Fibroblast of mammary gland (primary cell): ENCODE measurements at regions not wholly inside any gene's neighbourhood (a gene's known extent, or its start where the extent isn't known, plus 50 kb on each side); places are given as distances from the start of the nearest gene placed in this dataset.

Source experiments
- DNase-seq: peaks from one replicate; pipeline ENCODE4 v3.0.0-alpha.2; 2010; ENCODE audit warnings: low read depth
- H3K4me3 ChIP-seq: 2 replicates; pipeline ENCODE4 v1.5.1; 2011; ENCODE audit warnings: low read depth, mild to moderate bottlenecking, low read length, moderate library complexity; ENCODE audit not compliant: control insufficient read depth
- TF ChIP-seq, protein P1 (sequence below): conservative IDR thresholded peaks from 2 replicates; pipeline ENCODE4 v1.5.1; 2011; ENCODE audit warnings: low read depth, low read length, inconsistent platforms; ENCODE audit not compliant: control insufficient read depth, insufficient read depth

DNA sequence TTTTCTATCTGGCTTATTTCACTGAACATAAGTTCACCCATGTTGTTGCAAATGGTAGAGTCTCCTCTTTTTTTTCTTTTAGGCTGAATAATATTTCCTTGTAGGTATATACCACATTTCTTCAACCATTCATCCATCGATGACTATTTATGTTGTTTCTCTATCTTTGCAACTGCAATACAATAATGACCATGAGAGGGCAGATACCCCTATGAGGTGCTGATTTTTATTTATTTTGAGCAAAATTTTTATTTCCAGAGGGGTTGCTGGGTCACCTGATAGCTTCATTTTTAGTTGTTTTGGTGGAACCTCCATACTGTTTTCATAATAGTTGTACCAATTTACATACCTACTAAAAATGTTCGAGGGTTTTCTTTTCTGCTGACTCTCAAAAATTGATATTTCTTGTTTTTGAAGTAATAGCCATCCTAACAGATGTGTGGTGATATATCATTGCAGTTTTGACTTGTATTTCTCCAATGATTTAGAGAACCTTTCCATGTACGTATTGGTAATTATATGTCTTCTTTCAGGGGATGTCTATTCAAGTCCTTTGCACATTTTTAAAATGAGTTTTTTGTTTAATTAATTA is 1697.0 kb downstream of the PCDH7 start:
- TF ChIP-seq, protein P1, sequence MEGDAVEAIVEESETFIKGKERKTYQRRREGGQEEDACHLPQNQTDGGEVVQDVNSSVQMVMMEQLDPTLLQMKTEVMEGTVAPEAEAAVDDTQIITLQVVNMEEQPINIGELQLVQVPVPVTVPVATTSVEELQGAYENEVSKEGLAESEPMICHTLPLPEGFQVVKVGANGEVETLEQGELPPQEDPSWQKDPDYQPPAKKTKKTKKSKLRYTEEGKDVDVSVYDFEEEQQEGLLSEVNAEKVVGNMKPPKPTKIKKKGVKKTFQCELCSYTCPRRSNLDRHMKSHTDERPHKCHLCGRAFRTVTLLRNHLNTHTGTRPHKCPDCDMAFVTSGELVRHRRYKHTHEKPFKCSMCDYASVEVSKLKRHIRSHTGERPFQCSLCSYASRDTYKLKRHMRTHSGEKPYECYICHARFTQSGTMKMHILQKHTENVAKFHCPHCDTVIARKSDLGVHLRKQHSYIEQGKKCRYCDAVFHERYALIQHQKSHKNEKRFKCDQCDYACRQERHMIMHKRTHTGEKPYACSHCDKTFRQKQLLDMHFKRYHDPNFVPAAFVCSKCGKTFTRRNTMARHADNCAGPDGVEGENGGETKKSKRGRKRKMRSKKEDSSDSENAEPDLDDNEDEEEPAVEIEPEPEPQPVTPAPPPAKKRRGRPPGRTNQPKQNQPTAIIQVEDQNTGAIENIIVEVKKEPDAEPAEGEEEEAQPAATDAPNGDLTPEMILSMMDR = peak; percentile 22
- no peak overlapping the region for H3K4me3 ChIP-seq
- no peak for DNase-seq

DNA sequence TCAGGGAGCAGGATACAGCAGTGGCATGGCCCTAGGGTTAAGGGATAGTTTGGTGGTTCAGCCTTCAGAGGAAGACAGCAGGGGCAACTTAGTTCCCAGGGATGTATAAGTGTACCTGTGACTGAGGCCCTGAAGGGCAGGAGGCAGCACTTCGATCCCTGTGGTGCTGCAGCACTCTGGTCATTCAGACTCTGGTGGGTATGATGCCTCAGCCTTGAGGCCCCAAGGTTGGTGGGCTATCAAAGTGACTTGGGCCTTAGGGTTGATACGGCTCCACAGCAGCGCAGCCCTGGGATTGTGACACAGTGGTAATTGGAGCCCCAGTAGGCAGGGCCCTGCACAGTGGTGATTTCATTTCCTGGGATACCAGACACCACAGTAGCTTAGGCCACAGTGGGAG is 1703.1 kb downstream of the PCDH7 start:
- H3K4me3 ChIP-seq = no peak overlapping the region
- DNase-seq = no peak
- TF ChIP-seq, protein P1 = no peak

DNA sequence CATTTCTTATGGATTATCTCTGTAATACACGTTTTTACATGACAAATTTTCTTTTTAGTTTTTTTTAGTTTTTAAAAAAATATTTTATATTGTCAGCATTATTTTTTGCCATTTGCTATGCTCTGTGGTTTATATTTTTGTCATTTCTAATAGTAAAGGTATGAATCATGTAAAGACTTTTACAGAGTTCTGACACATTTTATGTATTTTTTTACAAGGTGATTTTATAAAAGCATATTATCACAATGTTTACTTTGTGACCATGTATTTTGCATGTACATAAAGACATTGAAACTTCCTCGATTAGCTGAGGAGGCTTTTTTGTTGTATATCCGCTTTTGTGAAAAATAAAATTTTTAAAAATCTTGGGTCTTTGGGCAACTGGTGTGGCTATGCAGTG is 1705.1 kb downstream of the PCDH7 start:
- TF ChIP-seq, protein P1 = no peak
- no peak for DNase-seq
- H3K4me3 ChIP-seq = no peak overlapping the region

DNA sequence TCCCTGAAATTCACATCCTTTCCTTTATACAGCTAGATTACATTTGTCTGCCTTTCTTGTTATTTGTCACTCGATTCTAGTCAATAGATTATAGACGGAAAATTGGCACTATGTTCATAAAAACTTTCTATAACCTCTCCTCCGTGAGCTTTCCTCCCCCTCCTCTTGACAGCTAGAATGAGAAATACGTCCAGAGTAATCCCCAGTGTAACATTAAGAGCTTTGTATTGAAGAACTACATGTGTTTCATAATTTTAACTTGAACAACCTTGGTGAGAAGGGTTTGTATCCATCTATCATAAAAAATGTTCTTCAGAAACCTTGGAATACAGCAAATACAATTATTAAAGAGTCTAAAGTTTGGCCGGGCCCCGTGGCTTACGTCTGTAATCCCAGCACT is 1707.4 kb downstream of the PCDH7 start:
- H3K4me3 ChIP-seq = no peak overlapping the region
- TF ChIP-seq, protein P1 = no peak
- DNase-seq = no peak

DNA sequence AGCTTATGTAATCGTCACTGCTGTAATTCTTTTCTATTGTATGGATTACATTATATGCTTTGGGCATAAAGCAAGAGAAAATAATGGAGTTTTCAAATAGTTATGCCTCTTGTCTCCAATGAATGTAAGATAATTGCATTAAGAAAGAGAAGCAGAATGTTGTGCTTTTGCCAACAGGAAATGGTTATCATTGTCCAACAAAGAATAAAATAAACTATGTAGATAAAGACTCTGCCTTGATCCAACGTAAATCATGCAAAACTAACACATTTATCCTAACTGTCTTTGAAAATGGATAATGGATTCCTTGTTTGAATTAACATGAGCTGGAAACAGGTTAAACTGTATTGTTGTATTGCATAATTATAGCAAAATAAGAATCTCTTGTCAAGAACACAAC is 1709.0 kb downstream of the PCDH7 start:
- TF ChIP-seq, protein P1 = no peak
- DNase-seq = no peak
- no peak overlapping the region for H3K4me3 ChIP-seq

DNA sequence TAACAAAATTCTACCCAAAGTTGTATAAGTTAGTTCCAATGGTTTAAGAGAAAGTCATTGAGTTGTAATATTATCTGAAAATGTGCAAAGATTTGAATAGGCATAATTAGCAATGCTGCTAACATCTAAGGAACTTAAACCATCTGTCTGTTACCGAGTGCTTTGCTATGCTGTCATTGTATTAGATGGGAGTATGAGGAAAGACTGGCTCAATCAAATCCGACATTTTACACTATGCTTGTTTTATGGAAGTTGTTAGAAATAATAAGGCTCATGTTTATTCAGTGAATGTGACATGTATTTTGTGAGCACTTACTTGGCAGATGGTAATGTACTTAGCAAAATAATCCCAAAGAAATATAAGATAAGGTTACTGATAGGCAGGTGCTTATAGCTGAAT is 1715.1 kb downstream of the PCDH7 start:
- H3K4me3 ChIP-seq = no peak overlapping the region
- TF ChIP-seq, protein P1 = no peak
- no peak for DNase-seq

DNA sequence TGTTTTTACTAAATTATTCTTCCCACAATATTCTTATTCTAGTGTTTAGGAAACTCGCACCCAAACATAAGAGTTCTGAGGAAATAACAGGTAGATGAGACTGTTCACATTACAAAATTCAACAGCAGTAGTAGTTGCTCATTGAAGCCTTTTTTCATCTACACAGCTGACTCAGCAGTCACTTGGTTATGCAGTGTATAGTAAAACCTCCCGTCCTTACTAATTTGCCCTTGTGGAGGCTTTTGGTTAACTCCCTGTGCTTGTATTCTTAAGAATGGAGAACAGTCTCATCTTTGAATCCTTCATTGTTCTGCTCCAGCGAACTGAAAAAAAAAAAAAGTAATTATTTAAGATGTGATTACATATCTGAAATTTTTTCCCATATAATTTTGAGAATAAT is 1716.6 kb downstream of the PCDH7 start:
- DNase-seq = no peak
- TF ChIP-seq, protein P1 = no peak
- no peak overlapping the region for H3K4me3 ChIP-seq
